SU-DHL-6 (cell line): ENCODE measurements at regions not wholly inside any gene's neighbourhood (a gene's known extent, or its start where the extent isn't known, plus 50 kb on each side); places are given as distances from the start of the nearest gene placed in this dataset.

Experiments used
- H2AFZ ChIP-seq: fragments of 200-600 bp; sonication (generic); 2 replicates; pipeline ENCODE4 v1.6.1; 2014; ENCODE audit warnings: low read depth, mild to moderate bottlenecking, moderate library complexity, mixed read lengths, antibody characterized with exemption, low read length; ENCODE audit not compliant: severe bottlenecking
- H3F3A ChIP-seq: fragments of 200-600 bp; shearing (Covaris generic); 2 replicates; pipeline ENCODE4 v1.6.0; 2016; ENCODE audit warnings: antibody characterized with exemption, mild to moderate bottlenecking; ENCODE audit not compliant: insufficient read depth
- H3K27ac ChIP-seq: fragments of 200-600 bp; sonication (generic); 2 replicates; pipeline ENCODE4 v1.5.1; 2016; ENCODE audit warnings: low read depth, mild to moderate bottlenecking, low read length, moderate library complexity, mixed read lengths
- H3K27me3 ChIP-seq: fragments of 200-600 bp; sonication (generic), shearing (Covaris generic); 2 replicates; pipeline ENCODE4 v1.6.0; 2014; ENCODE audit warnings: mild to moderate bottlenecking, low read length
- H3K36me3 ChIP-seq: fragments of 200-600 bp; sonication (generic); 2 replicates; pipeline ENCODE4 v1.6.1; 2014; ENCODE audit warnings: mild to moderate bottlenecking, low read length, mixed read lengths
- H3K4me2 ChIP-seq: fragments of 300-600, 200-600 bp; shearing (Covaris generic), sonication (generic); 2 replicates; pipeline ENCODE4 v1.6.0; 2014; ENCODE audit warnings: low read length, low read depth, mild to moderate bottlenecking; ENCODE audit not compliant: poor library complexity, severe bottlenecking
- H3K4me3 ChIP-seq: fragments of 200-600 bp; sonication (generic); 2 replicates; pipeline ENCODE4 v1.5.1; 2014; ENCODE audit warnings: antibody characterized with exemption, low read length, mild to moderate bottlenecking, mixed read lengths; ENCODE audit not compliant: insufficient read depth, poor library complexity, severe bottlenecking
- H3K79me2 ChIP-seq: fragments of 200-600 bp; sonication (generic); 2 replicates; pipeline ENCODE4 v1.6.1; 2014; ENCODE audit warnings: mild to moderate bottlenecking, low read length, moderate library complexity; ENCODE audit not compliant: insufficient read depth
- H3K9ac ChIP-seq: fragments of 200-600 bp; sonication (generic); 2 replicates; pipeline ENCODE4 v1.7.0; 2014; ENCODE audit warnings: mild to moderate bottlenecking, low read length
- H3K9me2 ChIP-seq: fragments of 200-600 bp; sonication (generic); replicated peaks from 2 replicates; pipeline ENCODE4 v1.6.1; 2014; ENCODE audit warnings: low read length; ENCODE audit not compliant: insufficient read depth
- H3K9me3 ChIP-seq: fragments of 200-600 bp; sonication (generic); 2 replicates; pipeline ENCODE4 v1.6.1; 2014; ENCODE audit warnings: low read length, mixed read lengths; ENCODE audit not compliant: insufficient read depth
- H4K20me1 ChIP-seq: fragments of 200-600 bp; sonication (generic); 2 replicates; pipeline ENCODE4 v1.6.1; 2014; ENCODE audit warnings: low read depth, mild to moderate bottlenecking, antibody characterized with exemption, low read length, moderate library complexity, mixed read lengths
- CTCF ChIP-seq: fragments of 200-600 bp; sonication (generic); IDR thresholded peaks from one replicate; pipeline ENCODE4 v1.5.1; 2017; ENCODE audit warnings: antibody characterized with exemption, mild to moderate bottlenecking, low read length, moderate library complexity; ENCODE audit not compliant: insufficient read depth, poor library complexity, severe bottlenecking
- EZH2phosphoT487 ChIP-seq: fragments of 200-600 bp; sonication (generic), shearing (Covaris generic); conservative IDR thresholded peaks from 2 replicates; pipeline ENCODE4 v1.6.1; 2018; ENCODE audit warnings: mild to moderate bottlenecking, antibody characterized with exemption, low read length, moderate library complexity, mixed read lengths

GRCh38 chr14:84303140-84303539, 1226.8 kb upstream of the FLRT2 start:
- TF ChIP-seq EZH2phosphoT487, result no peak
- TF ChIP-seq CTCF, result no peak
- no peaks in the 10 kb centered on the region for H4K20me1 ChIP-seq
- no peak overlapping the region for H2AFZ ChIP-seq

GRCh38 chr14:84312551-84312950, 1217.4 kb upstream of the FLRT2 start:
- no peaks in the 10 kb centered on the region for H3K36me3 ChIP-seq
- H3K79me2 ChIP-seq, result no peaks in the 10 kb centered on the region
- H4K20me1 ChIP-seq, result no peaks in the 10 kb centered on the region
- H3K27ac ChIP-seq, result no peak overlapping the region
- no peak overlapping the region for H3K4me2 ChIP-seq
- peaks cover 5% of the 10 kb centered on the region; the same call in 1 of the 2 replicates for H3K9me2 ChIP-seq
- no peaks in the 10 kb centered on the region for H3F3A ChIP-seq
- no peak overlapping the region for H3K4me3 ChIP-seq
- no peak overlapping the region for H3K9ac ChIP-seq
- no peaks in the 10 kb centered on the region for H3K9me3 ChIP-seq
- no peak overlapping the region for H2AFZ ChIP-seq
- TF ChIP-seq CTCF, result no peak
- TF ChIP-seq EZH2phosphoT487, result no peak
- H3K27me3 ChIP-seq, result no peaks in the 10 kb centered on the region

More at GRCh38 chr14:84303140-84303539, 1226.8 kb upstream of the FLRT2 start:
- Histone ChIP-seq H3K27ac (no peak overlapping the region), H3K79me2 (no peaks in the 10 kb centered on the region), H3K9me2 (no peaks in the 10 kb centered on the region), H3F3A (no peaks in the 10 kb centered on the region), H3K9me3 (peaks cover 7% of the 10 kb centered on the region; the same call in 1 of the 2 replicates), H3K4me2 (no peak overlapping the region), H3K36me3 (no peaks in the 10 kb centered on the region), H3K9ac (no peak overlapping the region), H3K27me3 (no peaks in the 10 kb centered on the region), H3K4me3 (no peak overlapping the region)

- H2AFZ ChIP-seq, result no peak overlapping the region
- no peaks in the 10 kb centered on the region for H4K20me1 ChIP-seq
- no peak overlapping the region for H3K9ac ChIP-seq
- H3K27ac ChIP-seq, result no peak overlapping the region
- no peaks in the 10 kb centered on the region for H3K9me2 ChIP-seq
- H3K9me3 ChIP-seq, result no peaks in the 10 kb centered on the region
- H3K4me3 ChIP-seq, result no peak overlapping the region
- H3K36me3 ChIP-seq, result no peaks in the 10 kb centered on the region
- TF ChIP-seq CTCF (no peak), EZH2phosphoT487 (no peak)
- no peak overlapping the region for H3K4me2 ChIP-seq
- H3K79me2 ChIP-seq, result no peaks in the 10 kb centered on the region
- H3F3A ChIP-seq, result no peaks in the 10 kb centered on the region
- no peaks in the 10 kb centered on the region for H3K27me3 ChIP-seq
Measured at GRCh38 chr14:84323450-84323849, 1206.5 kb upstream of the FLRT2 start.
